NK-92 treated with Interleukin-12 subunit alpha and Interleukin-12 subunit beta, amount 100 ng/mL, for 24 hours (cell line): ENCODE measurements at regions not wholly inside any gene's neighbourhood (a gene's known extent, or its start where the extent isn't known, plus 50 kb on each side); places are given as distances from the start of the nearest gene placed in this dataset.

ENCODE experiments used
- DNase-seq: peaks from one replicate; lab custom pipeline; 2025; lab: John Stamatoyannopoulos, UW

DNA sequence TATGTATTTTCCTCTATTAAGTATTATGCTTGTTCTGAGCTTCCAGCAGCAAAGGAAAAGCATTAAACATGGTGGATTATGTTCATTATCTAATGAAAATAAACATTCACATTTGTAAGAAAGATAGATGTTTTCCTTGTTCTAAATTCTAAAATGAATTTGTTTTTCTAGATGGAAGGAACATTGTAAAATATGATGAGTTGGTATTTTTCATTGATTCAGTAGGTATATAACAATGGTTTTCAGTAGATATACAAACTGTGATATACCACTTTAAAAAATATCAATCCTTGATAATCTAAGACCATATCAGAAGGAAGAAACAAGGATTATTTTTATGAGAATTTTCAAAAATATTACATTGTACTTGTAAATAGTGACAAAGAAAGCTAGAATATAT is 290.6 kb upstream of the GOLIM4 start:
- no peak for DNase-seq

DNA sequence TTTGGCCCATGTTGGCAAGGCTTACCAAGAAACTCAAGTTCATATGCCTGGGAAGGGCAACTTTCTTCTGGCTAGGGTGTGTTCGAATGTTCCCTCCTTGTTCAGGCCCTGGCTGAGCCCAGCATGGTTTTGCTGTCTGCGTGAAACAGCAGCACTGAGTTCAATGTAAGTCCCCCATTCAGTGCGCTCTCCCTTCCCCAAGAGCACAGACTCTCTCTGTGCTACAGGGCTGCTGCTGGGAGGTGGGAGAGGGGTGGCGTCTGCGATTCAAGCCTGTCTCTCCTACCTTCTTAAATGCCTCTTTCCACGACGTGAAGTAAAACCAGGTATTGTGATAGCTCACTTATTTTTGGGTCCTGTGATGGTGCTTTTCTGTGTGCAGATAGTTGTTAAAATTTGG is 289.3 kb upstream of the GOLIM4 start:
- no peak for DNase-seq

- no peak for DNase-seq
Observed at GRCh38 chr3:168383573-168383972, 287.8 kb upstream of the GOLIM4 start.

GRCh38 chr3:168371846-168372245 is 276.1 kb upstream of the GOLIM4 start:
- DNase-seq, result no peak

GRCh38 chr3:168364967-168365366 is 269.2 kb upstream of the GOLIM4 start:
- no peak for DNase-seq

GRCh38 chr3:168362661-168363247 is 267.0 kb upstream of the GOLIM4 start:
- no peak for DNase-seq

DNA sequence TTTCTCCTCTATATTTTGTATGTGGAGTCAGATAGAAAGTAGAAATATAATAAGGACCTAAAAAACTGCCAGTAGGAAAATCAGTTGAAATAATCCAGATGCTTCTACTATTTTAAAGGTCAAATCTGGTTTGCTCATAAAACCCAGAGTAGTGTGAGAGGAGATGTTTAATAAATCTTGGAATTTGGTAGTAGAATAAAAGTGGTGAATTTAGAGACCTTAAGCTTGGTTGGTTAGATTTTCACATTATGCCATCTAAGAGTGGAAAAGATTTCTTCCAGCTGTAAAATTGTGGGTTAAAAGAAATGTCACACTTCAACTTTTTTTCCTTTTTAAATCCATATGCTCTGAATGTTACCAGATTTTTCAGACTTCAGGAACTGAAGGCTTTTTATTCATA is 266.4 kb upstream of the GOLIM4 start:
- no peak for DNase-seq

DNA sequence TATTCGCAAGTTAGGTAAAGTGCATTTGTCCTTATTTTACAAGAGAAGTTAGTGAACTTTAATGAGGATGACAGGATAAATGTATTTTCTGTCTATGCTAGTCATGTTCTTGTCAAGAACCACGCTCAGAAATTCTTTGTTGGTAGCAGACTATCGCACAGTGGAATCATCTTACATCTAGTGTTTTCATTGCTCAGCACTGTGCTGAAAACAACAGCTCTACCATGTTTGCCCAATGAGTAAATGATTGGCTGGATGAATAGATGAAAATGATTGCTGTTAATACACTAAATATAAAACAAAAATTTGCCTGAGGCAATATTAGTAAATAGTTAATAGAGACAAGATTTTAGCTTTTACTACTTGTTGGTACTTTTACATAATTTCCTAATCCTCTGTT is 265.3 kb upstream of the GOLIM4 start:
- no peak for DNase-seq

GRCh38 chr3:168342946-168343850 is 247.5 kb upstream of the GOLIM4 start:
- DNase-seq, result no peak

- DNase-seq, result no peak
Observed at GRCh38 chr3:168341956-168342936, 246.5 kb upstream of the GOLIM4 start.

DNA sequence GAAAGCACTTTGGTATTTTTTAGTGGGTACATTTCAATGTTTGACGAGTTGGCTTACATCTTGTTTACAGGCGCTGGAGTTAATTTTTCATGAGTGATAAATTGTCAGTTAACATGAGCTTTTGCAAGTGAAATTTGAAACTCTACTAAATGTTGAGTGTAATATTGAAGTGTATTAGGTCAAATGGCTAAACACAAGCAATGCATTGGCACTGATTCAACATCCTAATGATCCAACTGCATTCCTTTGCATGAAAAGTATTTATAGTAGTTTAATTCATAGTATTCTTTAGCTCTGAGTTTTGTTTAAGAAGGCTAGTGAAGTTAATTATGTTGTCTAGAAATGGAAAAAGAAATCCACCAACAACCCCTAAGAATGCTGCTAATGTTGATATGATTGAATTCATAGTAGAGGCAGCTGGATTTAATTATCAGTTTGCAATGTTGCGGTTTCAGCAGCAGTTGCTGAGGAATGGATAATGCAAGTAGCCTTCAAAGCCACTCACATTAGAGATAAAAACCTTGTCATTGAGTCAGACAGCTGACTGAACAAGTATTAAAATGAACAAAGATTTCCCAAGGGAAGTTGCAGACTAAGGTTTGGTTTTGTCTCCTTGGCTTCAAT is 245.6 kb upstream of the GOLIM4 start:
- no peak for DNase-seq

GRCh38 chr3:168338161-168338560 is 242.4 kb upstream of the GOLIM4 start:
- DNase-seq, result no peak

DNA sequence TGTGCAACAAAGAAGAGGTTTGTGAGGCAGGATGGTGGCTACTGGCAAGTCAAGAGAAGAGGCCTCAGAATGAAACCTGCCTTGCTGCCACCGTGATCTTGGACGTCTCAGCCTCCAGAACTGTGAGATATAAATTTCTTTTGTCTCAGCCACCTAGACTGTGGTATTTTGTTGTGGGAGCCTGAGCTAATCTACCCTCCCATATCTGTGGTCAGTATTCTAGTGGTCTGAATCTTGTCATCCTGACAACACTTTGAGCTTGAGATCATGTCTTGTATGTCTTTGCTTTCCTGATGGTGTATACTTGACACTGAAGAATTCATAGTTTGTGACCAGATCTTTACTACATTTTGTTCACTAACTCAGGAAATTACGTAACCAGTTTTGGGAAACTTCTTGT is 240.6 kb upstream of the GOLIM4 start:
- DNase-seq, result no peak

DNA sequence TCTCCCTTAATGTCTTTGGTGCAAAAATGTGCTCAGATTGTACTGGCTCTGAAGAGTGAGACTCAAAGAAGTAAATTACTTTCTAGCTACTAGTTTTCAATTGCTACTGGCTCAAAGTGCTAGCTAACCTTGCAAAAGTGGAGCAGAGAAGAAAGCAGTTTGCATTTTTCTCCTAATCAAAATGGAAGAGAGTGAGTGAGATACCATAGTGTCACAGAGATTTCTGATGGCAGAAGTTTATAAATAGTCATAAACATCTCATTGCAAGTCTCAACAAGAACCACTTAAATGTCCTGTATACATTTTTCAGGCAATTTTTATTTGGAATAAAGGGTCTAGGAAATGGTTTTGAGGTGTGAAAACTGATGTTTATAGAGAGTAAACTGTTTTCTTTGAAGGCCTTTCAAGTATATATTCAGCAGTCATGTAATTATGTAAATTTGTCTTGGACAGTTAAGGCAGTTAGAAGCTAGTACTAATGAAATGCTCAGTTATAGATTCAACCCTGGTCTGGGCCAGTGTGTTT is 237.7 kb upstream of the GOLIM4 start:
- no peak for DNase-seq

GRCh38 chr3:168331756-168332155 is 236.0 kb upstream of the GOLIM4 start:
- no peak for DNase-seq

- no peak for DNase-seq
Observed at GRCh38 chr3:168330983-168331382, 235.3 kb upstream of the GOLIM4 start.

- no peak for DNase-seq
Observed at GRCh38 chr3:168327856-168328255, 232.1 kb upstream of the GOLIM4 start.

- no peak for DNase-seq
Observed at GRCh38 chr3:168325684-168326083, 230.0 kb upstream of the GOLIM4 start.

DNA sequence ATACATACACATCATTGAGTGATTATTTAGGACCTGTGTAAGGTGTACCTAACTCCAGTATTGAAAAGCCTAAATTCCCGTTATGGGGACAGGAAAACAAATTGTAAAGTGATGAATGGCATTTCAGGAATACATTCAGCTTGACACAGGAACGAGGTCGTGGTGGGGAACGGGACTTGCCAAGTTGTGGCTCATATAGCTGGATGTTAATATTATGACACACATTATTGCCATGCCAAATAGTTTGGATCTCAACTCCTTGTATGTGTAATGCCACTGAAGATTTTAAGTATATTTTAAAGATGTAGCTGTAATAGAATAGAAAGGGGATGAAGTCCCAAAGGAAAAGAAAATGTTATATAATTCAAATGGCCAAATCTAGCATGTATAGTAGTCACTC is 227.2 kb upstream of the GOLIM4 start:
- DNase-seq, result no peak

GRCh38 chr3:168314166-168314565 is 218.4 kb upstream of the GOLIM4 start:
- DNase-seq, result no peak

GRCh38 chr3:168312984-168313383 is 217.3 kb upstream of the GOLIM4 start:
- no peak for DNase-seq

DNA sequence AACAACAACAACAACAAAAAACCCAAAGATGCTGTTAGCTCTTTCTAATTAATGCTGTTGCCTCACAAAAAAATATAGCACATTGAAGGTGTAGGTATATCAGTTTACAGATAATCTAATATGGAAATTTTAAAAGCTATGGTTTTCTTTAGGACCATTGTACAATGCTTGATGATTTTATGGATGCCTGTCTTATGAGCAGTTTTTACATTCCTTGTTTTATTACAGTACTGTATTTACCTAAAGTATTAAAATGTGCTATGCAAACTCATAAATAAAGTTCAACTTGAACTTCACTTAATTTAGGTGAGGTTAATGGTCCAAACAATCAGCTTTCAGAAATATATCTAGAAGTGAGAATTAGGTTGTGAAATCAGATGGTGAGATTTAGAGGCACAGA is 212.2 kb upstream of the GOLIM4 start:
- DNase-seq, result no peak
